ENCODE measurements at regions not wholly inside any gene's neighbourhood (a gene's known extent, or its start where the extent isn't known, plus 50 kb on each side); places are given as distances from the start of the nearest gene placed in this dataset.

DNA sequence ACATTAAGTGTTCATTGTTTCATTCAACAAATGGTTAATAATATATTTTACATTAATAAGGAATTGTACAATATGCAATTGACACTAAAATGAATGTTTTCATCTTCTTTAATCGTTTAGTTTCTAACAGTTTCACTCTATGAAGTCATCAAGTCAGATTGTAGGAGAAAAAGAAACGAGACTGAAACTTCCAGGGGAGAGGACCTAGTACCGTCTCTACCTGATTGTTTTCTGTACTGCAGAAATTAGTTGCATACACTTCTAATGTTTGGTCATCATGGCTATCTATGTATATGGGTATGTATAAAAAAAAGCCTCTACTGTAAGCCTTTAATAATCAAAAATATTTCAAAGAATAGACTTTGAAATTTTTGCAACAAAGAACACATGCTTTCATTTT lies 1350.9 kb downstream of the ARAP2 start:
- ChIA-PET POLR2A (no interaction called here), CTCF (no interaction called here)
- no peak overlapping the region for H3K4me3 ChIP-seq (ENCODE audit: control insufficient read depth in 1 of 7, extremely low read depth in 1 of 7, insufficient read depth in 4 of 7, low read depth in 2 of 7, low read length in 6 of 7)
- DNase-seq, result no peak
- 92% methylated on average over 2 of the region's 3 CpGs for WGBS (ENCODE audit: insufficient coverage)
- H3K27ac ChIP-seq (ENCODE audit: insufficient read depth in 1 of 2, low read depth in 1 of 2, low read length in 2 of 2, poor library complexity in 1 of 2, severe bottlenecking in 2 of 2), result no peak overlapping the region
- no peaks in the 10 kb centered on the region for H3K4me1 ChIP-seq (ENCODE audit: control extremely low read depth in 1 of 4, control insufficient read depth in 4 of 4, insufficient read depth in 4 of 4, low read length in 3 of 4)
- H3K9me3 ChIP-seq (ENCODE audit: control extremely low read depth in 1 of 5, control insufficient read depth in 4 of 5, insufficient read depth in 2 of 5, low read depth in 1 of 5, low read length in 4 of 5), result no peaks in the 10 kb centered on the region
- H3K36me3 ChIP-seq (ENCODE audit: control insufficient read depth in 4 of 4, insufficient read depth in 4 of 4, low read length in 3 of 4), result no peaks in the 10 kb centered on the region
- H3K27me3 ChIP-seq (replicated peaks in 2 of 5; ENCODE audit: control insufficient read depth in 4 of 5, insufficient read depth in 5 of 5, low read length in 4 of 5), result no peaks in the 10 kb centered on the region

GRCh38 chr4:34920032-34920431 lies 1324.3 kb downstream of the ARAP2 start:
- WGBS (ENCODE audit: insufficient coverage), result 100% methylated on average over 2 of the region's 2 CpGs
- CTCF ChIA-PET, result no interaction called here

GRCh38 chr4:34921391-34921790 lies 1322.9 kb downstream of the ARAP2 start:
- WGBS (ENCODE audit: insufficient coverage), result 100% methylated on average over 1 of the region's 3 CpGs
- Histone ChIP-seq H3K36me3 (ENCODE audit: control insufficient read depth in 4 of 4, insufficient read depth in 4 of 4, low read length in 3 of 4) (no peaks in the 10 kb centered on the region), H3K4me1 (ENCODE audit: control extremely low read depth in 1 of 4, control insufficient read depth in 4 of 4, insufficient read depth in 4 of 4, low read length in 3 of 4) (no peaks in the 10 kb centered on the region), H3K27ac (ENCODE audit: insufficient read depth in 1 of 2, low read depth in 1 of 2, low read length in 2 of 2, poor library complexity in 1 of 2, severe bottlenecking in 2 of 2) (no peak overlapping the region), H3K4me3 (ENCODE audit: control insufficient read depth in 1 of 7, extremely low read depth in 1 of 7, insufficient read depth in 4 of 7, low read depth in 2 of 7, low read length in 6 of 7) (no peak overlapping the region), H3K27me3 (replicated peaks in 2 of 5; ENCODE audit: control insufficient read depth in 4 of 5, insufficient read depth in 5 of 5, low read length in 4 of 5) (no peaks in the 10 kb centered on the region), H3K9me3 (ENCODE audit: control extremely low read depth in 1 of 5, control insufficient read depth in 4 of 5, insufficient read depth in 2 of 5, low read depth in 1 of 5, low read length in 4 of 5) (no peaks in the 10 kb centered on the region)
- CTCF ChIA-PET, result no interaction called here
- POLR2A ChIA-PET, result no interaction called here
- DNase-seq, result no peak

More at GRCh38 chr4:34920032-34920431, 1324.3 kb downstream of the ARAP2 start:
- no peaks in the 10 kb centered on the region for H3K9me3 ChIP-seq (ENCODE audit: control extremely low read depth in 1 of 5, control insufficient read depth in 4 of 5, insufficient read depth in 2 of 5, low read depth in 1 of 5, low read length in 4 of 5)
- DNase-seq, result no peak
- no peaks in the 10 kb centered on the region for H3K27me3 ChIP-seq (replicated peaks in 2 of 5; ENCODE audit: control insufficient read depth in 4 of 5, insufficient read depth in 5 of 5, low read length in 4 of 5)
- no peak overlapping the region for H3K4me3 ChIP-seq (ENCODE audit: control insufficient read depth in 1 of 7, extremely low read depth in 1 of 7, insufficient read depth in 4 of 7, low read depth in 2 of 7, low read length in 6 of 7)
- H3K27ac ChIP-seq (ENCODE audit: insufficient read depth in 1 of 2, low read depth in 1 of 2, low read length in 2 of 2, poor library complexity in 1 of 2, severe bottlenecking in 2 of 2), result no peak overlapping the region
- no peaks in the 10 kb centered on the region for H3K4me1 ChIP-seq (ENCODE audit: control extremely low read depth in 1 of 4, control insufficient read depth in 4 of 4, insufficient read depth in 4 of 4, low read length in 3 of 4)
- POLR2A ChIA-PET, result no interaction called here
- H3K36me3 ChIP-seq (ENCODE audit: control insufficient read depth in 4 of 4, insufficient read depth in 4 of 4, low read length in 3 of 4), result no peaks in the 10 kb centered on the region

DNA sequence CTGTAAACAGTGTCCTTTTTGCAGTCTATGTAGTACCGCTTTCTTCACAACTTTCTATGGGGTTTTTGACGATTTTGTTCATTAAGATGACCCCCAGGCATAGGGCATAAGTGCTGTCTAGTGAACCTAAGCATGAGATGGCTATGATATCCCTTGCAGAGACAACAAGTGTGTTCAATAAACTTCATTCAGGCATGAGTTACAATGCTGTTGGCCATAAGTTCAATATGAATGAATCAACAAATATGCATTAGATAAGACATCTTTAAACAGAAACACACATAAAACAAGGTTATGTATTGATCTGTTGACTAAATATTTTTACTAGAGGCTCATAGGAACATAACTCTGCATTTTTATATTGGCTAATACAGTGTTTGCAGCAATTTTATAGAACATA lies 1322.0 kb downstream of the ARAP2 start:
- ChIA-PET POLR2A (no interaction called here), CTCF (no interaction called here)
- Histone ChIP-seq H3K9me3 (ENCODE audit: control extremely low read depth in 1 of 5, control insufficient read depth in 4 of 5, insufficient read depth in 2 of 5, low read depth in 1 of 5, low read length in 4 of 5) (no peaks in the 10 kb centered on the region), H3K4me1 (ENCODE audit: control extremely low read depth in 1 of 4, control insufficient read depth in 4 of 4, insufficient read depth in 4 of 4, low read length in 3 of 4) (no peaks in the 10 kb centered on the region), H3K27me3 (replicated peaks in 2 of 5; ENCODE audit: control insufficient read depth in 4 of 5, insufficient read depth in 5 of 5, low read length in 4 of 5) (no peaks in the 10 kb centered on the region), H3K27ac (ENCODE audit: insufficient read depth in 1 of 2, low read depth in 1 of 2, low read length in 2 of 2, poor library complexity in 1 of 2, severe bottlenecking in 2 of 2) (no peak overlapping the region), H3K36me3 (ENCODE audit: control insufficient read depth in 4 of 4, insufficient read depth in 4 of 4, low read length in 3 of 4) (no peaks in the 10 kb centered on the region), H3K4me3 (ENCODE audit: control insufficient read depth in 1 of 7, extremely low read depth in 1 of 7, insufficient read depth in 4 of 7, low read depth in 2 of 7, low read length in 6 of 7) (no peak overlapping the region)
- DNase-seq, result no peak
- 95% methylated on average over 2 of the region's 2 CpGs for WGBS (ENCODE audit: insufficient coverage)

- no peak overlapping the region for H3K4me3 ChIP-seq (ENCODE audit: control insufficient read depth in 1 of 7, extremely low read depth in 1 of 7, insufficient read depth in 4 of 7, low read depth in 2 of 7, low read length in 6 of 7)
Observed at GRCh38 chr4:34932591-34932990, 1311.7 kb downstream of the ARAP2 start.

GRCh38 chr4:34935739-34936138 lies 1308.6 kb downstream of the ARAP2 start:
- no peaks in the 10 kb centered on the region for H3K36me3 ChIP-seq (ENCODE audit: control insufficient read depth in 4 of 4, insufficient read depth in 4 of 4, low read length in 3 of 4)
- ChIA-PET POLR2A (no interaction called here), CTCF (interaction anchor here (0.8 kb wide), 1 partner anchor 13 kb away, joined by 5 read pairs; no protein-coding TSS in a partner anchor)
- no peak for DNase-seq
- H3K4me1 ChIP-seq (ENCODE audit: control extremely low read depth in 1 of 4, control insufficient read depth in 4 of 4, insufficient read depth in 4 of 4, low read length in 3 of 4), result no peaks in the 10 kb centered on the region
- H3K27ac ChIP-seq (ENCODE audit: insufficient read depth in 1 of 2, low read depth in 1 of 2, low read length in 2 of 2, poor library complexity in 1 of 2, severe bottlenecking in 2 of 2), result no peak overlapping the region
- no peak overlapping the region for H3K4me3 ChIP-seq (ENCODE audit: control insufficient read depth in 1 of 7, extremely low read depth in 1 of 7, insufficient read depth in 4 of 7, low read depth in 2 of 7, low read length in 6 of 7)
- H3K9me3 ChIP-seq (ENCODE audit: control extremely low read depth in 1 of 5, control insufficient read depth in 4 of 5, insufficient read depth in 2 of 5, low read depth in 1 of 5, low read length in 4 of 5), result no peaks in the 10 kb centered on the region
- WGBS (ENCODE audit: insufficient coverage), result 86% methylated on average over 1 of the region's 1 CpG
- H3K27me3 ChIP-seq (replicated peaks in 2 of 5; ENCODE audit: control insufficient read depth in 4 of 5, insufficient read depth in 5 of 5, low read length in 4 of 5), result no peaks in the 10 kb centered on the region

More at GRCh38 chr4:34932591-34932990, 1311.7 kb downstream of the ARAP2 start:
- ChIA-PET CTCF (no interaction called here), POLR2A (no interaction called here)
- no peaks in the 10 kb centered on the region for H3K36me3 ChIP-seq (ENCODE audit: control insufficient read depth in 4 of 4, insufficient read depth in 4 of 4, low read length in 3 of 4)
- DNase-seq, result no peak
- no peaks in the 10 kb centered on the region for H3K9me3 ChIP-seq (ENCODE audit: control extremely low read depth in 1 of 5, control insufficient read depth in 4 of 5, insufficient read depth in 2 of 5, low read depth in 1 of 5, low read length in 4 of 5)
- 100% methylated on average over 2 of the region's 5 CpGs for WGBS (ENCODE audit: insufficient coverage)
- no peaks in the 10 kb centered on the region for H3K4me1 ChIP-seq (ENCODE audit: control extremely low read depth in 1 of 4, control insufficient read depth in 4 of 4, insufficient read depth in 4 of 4, low read length in 3 of 4)
- H3K27me3 ChIP-seq (replicated peaks in 2 of 5; ENCODE audit: control insufficient read depth in 4 of 5, insufficient read depth in 5 of 5, low read length in 4 of 5), result no peaks in the 10 kb centered on the region
- H3K27ac ChIP-seq (ENCODE audit: insufficient read depth in 1 of 2, low read depth in 1 of 2, low read length in 2 of 2, poor library complexity in 1 of 2, severe bottlenecking in 2 of 2), result no peak overlapping the region

GRCh38 chr4:34939073-34939472 lies 1305.2 kb downstream of the ARAP2 start:
- Histone ChIP-seq H3K27ac (ENCODE audit: insufficient read depth in 1 of 2, low read depth in 1 of 2, low read length in 2 of 2, poor library complexity in 1 of 2, severe bottlenecking in 2 of 2) (no peak overlapping the region), H3K9me3 (ENCODE audit: control extremely low read depth in 1 of 5, control insufficient read depth in 4 of 5, insufficient read depth in 2 of 5, low read depth in 1 of 5, low read length in 4 of 5) (no peaks in the 10 kb centered on the region), H3K36me3 (ENCODE audit: control insufficient read depth in 4 of 4, insufficient read depth in 4 of 4, low read length in 3 of 4) (no peaks in the 10 kb centered on the region), H3K4me3 (ENCODE audit: control insufficient read depth in 1 of 7, extremely low read depth in 1 of 7, insufficient read depth in 4 of 7, low read depth in 2 of 7, low read length in 6 of 7) (no peak overlapping the region), H3K4me1 (ENCODE audit: control extremely low read depth in 1 of 4, control insufficient read depth in 4 of 4, insufficient read depth in 4 of 4, low read length in 3 of 4) (no peaks in the 10 kb centered on the region), H3K27me3 (replicated peaks in 2 of 5; ENCODE audit: control insufficient read depth in 4 of 5, insufficient read depth in 5 of 5, low read length in 4 of 5) (no peaks in the 10 kb centered on the region)
- WGBS (ENCODE audit: insufficient coverage), result 89% methylated on average over 8 of the region's 14 CpGs
- no peak for DNase-seq
- POLR2A ChIA-PET, result no interaction called here
- CTCF ChIA-PET, result no interaction called here

Data from common myeloid progenitor, CD34-positive (primary cell).